ENCODE measurements at regions not wholly inside any gene's neighbourhood (a gene's known extent, or its start where the extent isn't known, plus 50 kb on each side); places are given as distances from the start of the nearest gene placed in this dataset.

DNA sequence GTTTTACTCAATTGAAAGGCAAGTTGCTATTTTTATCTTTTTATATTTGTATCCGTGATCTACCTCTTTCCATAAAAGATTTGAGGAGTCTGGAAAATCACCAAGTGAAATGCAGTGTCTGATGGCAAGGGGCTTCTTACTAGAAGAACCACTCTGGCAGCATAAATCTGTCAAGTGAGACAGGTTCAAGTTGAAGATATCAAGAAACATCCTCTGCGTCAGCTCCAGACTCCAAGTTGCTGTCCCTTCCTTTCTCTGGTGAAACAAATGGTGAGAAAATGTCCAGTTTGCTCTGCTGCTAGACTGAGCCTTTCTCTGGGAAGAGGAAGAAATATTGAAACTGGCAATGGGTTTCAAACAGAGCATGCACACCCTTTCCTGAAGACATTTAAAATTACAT, 411.2 kb downstream of the PLPP3 start:
- TF ChIP-seq EGR1 (IDR thresholded peaks at IDR 0.05) (no peak), YY1 (IDR thresholded peaks at IDR 0.05; ENCODE audit: low read depth) (no peak), FOXM1 (IDR thresholded peaks at IDR 0.05; ENCODE audit: borderline replicate concordance, low read depth) (no peak), ZBTB7A (IDR thresholded peaks at IDR 0.05; ENCODE audit: low read depth) (no peak), TAF1 (IDR thresholded peaks at IDR 0.05; ENCODE audit: low read depth) (no peak), TCF12 (IDR thresholded peaks at IDR 0.05; ENCODE audit: low read depth) (no peak)
- TF ChIP-seq, protein P1, sequence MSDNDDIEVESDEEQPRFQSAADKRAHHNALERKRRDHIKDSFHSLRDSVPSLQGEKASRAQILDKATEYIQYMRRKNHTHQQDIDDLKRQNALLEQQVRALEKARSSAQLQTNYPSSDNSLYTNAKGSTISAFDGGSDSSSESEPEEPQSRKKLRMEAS (IDR thresholded peaks at IDR 0.05), result no peak
- TF ChIP-seq, protein P2, sequence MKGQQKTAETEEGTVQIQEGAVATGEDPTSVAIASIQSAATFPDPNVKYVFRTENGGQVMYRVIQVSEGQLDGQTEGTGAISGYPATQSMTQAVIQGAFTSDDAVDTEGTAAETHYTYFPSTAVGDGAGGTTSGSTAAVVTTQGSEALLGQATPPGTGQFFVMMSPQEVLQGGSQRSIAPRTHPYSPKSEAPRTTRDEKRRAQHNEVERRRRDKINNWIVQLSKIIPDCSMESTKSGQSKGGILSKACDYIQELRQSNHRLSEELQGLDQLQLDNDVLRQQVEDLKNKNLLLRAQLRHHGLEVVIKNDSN (IDR thresholded peaks at IDR 0.05), result no peak

DNA sequence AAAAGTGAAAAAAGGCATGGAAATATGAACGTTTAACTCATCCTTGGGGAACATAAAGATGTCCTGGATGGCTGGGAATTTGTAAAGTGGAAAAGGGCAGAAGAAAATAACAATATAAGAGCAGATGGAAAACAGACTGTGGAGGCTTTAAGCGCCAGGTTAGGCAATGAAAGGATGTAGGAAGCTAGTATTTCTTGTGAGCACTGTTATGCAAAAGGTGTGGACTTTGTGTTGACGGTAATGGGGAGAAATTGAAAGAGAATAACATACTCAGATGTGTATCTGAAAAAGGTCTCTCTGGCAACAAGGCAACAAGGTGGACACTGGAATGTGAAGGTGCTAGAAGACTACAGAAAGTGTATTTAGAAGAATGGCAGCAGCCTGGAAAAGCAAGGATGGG, 411.8 kb downstream of the PLPP3 start:
- TF ChIP-seq ZBTB7A (IDR thresholded peaks at IDR 0.05; ENCODE audit: low read depth), result no peak
- TF ChIP-seq, protein P3, sequence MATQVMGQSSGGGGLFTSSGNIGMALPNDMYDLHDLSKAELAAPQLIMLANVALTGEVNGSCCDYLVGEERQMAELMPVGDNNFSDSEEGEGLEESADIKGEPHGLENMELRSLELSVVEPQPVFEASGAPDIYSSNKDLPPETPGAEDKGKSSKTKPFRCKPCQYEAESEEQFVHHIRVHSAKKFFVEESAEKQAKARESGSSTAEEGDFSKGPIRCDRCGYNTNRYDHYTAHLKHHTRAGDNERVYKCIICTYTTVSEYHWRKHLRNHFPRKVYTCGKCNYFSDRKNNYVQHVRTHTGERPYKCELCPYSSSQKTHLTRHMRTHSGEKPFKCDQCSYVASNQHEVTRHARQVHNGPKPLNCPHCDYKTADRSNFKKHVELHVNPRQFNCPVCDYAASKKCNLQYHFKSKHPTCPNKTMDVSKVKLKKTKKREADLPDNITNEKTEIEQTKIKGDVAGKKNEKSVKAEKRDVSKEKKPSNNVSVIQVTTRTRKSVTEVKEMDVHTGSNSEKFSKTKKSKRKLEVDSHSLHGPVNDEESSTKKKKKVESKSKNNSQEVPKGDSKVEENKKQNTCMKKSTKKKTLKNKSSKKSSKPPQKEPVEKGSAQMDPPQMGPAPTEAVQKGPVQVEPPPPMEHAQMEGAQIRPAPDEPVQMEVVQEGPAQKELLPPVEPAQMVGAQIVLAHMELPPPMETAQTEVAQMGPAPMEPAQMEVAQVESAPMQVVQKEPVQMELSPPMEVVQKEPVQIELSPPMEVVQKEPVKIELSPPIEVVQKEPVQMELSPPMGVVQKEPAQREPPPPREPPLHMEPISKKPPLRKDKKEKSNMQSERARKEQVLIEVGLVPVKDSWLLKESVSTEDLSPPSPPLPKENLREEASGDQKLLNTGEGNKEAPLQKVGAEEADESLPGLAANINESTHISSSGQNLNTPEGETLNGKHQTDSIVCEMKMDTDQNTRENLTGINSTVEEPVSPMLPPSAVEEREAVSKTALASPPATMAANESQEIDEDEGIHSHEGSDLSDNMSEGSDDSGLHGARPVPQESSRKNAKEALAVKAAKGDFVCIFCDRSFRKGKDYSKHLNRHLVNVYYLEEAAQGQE (IDR thresholded peaks at IDR 0.05; ENCODE audit: low read depth), result no peak

DNA sequence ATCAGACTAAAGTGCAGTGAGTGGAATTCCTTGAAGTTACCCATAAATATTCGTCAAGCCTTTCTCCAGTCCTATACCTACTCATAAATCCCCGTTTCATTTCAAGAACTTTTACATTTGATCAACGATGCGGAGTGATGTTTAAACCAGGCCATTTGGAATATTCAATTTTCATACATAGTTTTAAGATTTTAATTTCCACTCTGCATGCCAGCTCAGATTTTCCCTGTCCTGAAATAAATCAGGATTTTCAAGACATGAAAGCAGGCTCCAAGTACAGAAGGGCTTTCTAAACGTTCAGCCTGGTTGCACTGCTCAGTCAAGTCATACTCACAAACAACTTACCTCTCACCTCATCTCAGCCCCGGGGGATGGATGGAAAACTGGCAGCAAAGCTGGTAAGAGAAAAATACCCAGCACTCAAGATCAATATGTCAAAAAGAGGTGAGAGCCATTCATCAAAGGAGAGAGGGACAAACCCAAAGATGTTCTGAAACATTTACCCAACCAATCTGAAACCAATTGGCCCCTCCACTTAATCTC, 418.5 kb downstream of the PLPP3 start:
- TF ChIP-seq, protein P3 (IDR thresholded peaks at IDR 0.05; ENCODE audit: low read depth), result no peak
- TF ChIP-seq, protein P1 (IDR thresholded peaks at IDR 0.05), result no peak
- TF ChIP-seq CEBPB (IDR thresholded peaks at IDR 0.05), result no peak
- TF ChIP-seq RAD21 (IDR thresholded peaks at IDR 0.05; ENCODE audit: low read depth), result no peak

DNA sequence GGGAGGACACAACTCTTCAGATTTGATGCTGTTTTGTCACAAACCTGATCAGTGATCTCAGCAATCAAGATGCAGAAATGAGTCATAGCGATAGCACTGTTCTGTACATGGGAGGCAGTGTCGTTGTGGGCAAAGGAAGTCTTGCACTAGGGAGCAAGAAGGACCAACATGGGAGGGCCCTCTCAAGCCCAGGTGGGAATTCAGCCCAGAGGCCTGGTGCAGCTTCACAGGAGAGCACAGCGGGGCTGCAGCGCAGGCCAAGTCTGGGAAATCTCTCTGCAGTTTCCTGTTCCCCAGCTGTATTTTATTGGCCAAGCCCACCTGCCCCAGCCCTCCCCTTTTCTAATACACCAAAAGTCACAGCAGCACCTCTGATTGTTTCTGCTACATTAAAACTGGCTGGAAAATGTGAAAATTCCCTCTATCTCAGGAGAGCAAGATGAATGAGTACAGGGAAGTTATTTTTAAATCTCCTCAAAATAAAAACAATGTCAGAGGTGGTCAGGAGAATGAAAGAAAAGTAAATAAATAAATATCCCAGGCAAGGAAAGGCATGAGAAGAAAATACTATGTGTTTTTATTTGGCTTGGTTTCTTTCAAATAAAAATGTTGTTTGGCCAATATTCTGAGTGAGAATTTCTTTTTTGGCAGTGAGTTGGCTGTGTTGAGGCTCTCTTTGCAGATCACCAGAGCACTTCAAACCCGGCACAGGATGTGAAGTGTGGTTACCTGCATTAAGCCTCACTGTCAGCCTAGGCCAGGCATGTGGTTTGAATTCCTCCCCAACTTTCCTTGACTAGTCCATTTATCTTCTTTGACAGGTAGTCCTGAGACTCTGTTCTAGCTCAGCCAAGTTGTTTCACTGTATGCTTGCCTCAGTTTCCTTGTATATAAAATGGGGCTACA, 422.1 kb downstream of the PLPP3 start:
- TF ChIP-seq, protein P2 (IDR thresholded peaks at IDR 0.05), result no peak
- TF ChIP-seq EP300 (IDR thresholded peaks at IDR 0.05; ENCODE audit: borderline replicate concordance), result no peak
- TF ChIP-seq FOXM1 (IDR thresholded peaks at IDR 0.05; ENCODE audit: borderline replicate concordance, low read depth), result no peak
- no peak for TF ChIP-seq YY1 (IDR thresholded peaks at IDR 0.05; ENCODE audit: low read depth)
- no peak for TF ChIP-seq NFIC (IDR thresholded peaks at IDR 0.05)
- TF ChIP-seq CEBPB (IDR thresholded peaks at IDR 0.05), result no peak
- TF ChIP-seq TAF1 (IDR thresholded peaks at IDR 0.05; ENCODE audit: low read depth), result no peak

DNA sequence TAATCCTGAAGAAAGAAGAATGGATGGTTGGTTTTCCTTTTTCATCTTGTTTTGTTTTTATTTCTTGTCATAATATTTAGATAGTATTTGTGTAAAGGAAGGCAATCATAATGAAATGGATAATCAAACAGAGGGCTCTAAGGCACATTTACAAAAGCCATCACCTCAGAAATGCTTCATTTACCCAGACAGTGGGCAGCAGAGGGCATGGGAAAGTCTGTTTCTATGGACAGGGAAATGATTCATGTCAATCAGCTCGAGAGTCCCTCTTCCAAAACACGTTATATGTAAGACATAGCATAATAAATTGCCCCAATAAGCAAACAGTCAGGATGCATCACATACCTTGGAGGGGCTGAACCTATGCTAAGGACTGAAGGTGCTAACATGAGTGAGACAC, 426.1 kb downstream of the PLPP3 start:
- no peak for TF ChIP-seq CEBPB (IDR thresholded peaks at IDR 0.05)
- no peak for TF ChIP-seq TAF1 (IDR thresholded peaks at IDR 0.05; ENCODE audit: low read depth)
- TF ChIP-seq, protein P3 (IDR thresholded peaks at IDR 0.05; ENCODE audit: low read depth), result no peak
- TF ChIP-seq EP300 (IDR thresholded peaks at IDR 0.05; ENCODE audit: borderline replicate concordance), result no peak
- no peak for TF ChIP-seq ZBTB7A (IDR thresholded peaks at IDR 0.05; ENCODE audit: low read depth)
- no peak for TF ChIP-seq FOXM1 (IDR thresholded peaks at IDR 0.05; ENCODE audit: borderline replicate concordance, low read depth)
- TF ChIP-seq RAD21 (IDR thresholded peaks at IDR 0.05; ENCODE audit: low read depth), result no peak
- TF ChIP-seq, protein P1 (IDR thresholded peaks at IDR 0.05), result no peak
- TF ChIP-seq TCF12 (IDR thresholded peaks at IDR 0.05; ENCODE audit: low read depth), result no peak
- TF ChIP-seq, protein P2 (IDR thresholded peaks at IDR 0.05), result no peak
- TF ChIP-seq CREB1 (IDR thresholded peaks at IDR 0.05; ENCODE audit: low read depth), result no peak
- no peak for TF ChIP-seq NFIC (IDR thresholded peaks at IDR 0.05)
- no peak for TF ChIP-seq YY1 (IDR thresholded peaks at IDR 0.05; ENCODE audit: low read depth)
- TF ChIP-seq EGR1 (IDR thresholded peaks at IDR 0.05), result no peak
- no peak for TF ChIP-seq TEAD4 (IDR thresholded peaks at IDR 0.05)
